Heart left ventricle (tissue), 13 donors: ENCODE measurements at regions not wholly inside any gene's neighbourhood (a gene's known extent, or its start where the extent isn't known, plus 50 kb on each side); places are given as distances from the start of the nearest gene placed in this dataset.

ENCODE experiments used
- CTCF ChIP-seq, 12 donors: fragments of 200-600 bp; sonication (generic) in 4 of 12; IDR thresholded peaks; one replicate each; pipeline versions ENCODE4 v1.5.0 to v1.8.0; 2018 to 2022; ENCODE audit warnings: antibody characterized with exemption in 12 of 12, mild to moderate bottlenecking in 5 of 12
- POLR2A ChIP-seq, 2 donors: fragments of 450-650 bp; IDR thresholded peaks; one replicate each; pipeline ENCODE4 v1.6.1; 2017; ENCODE audit warnings: antibody characterized with exemption in 2 of 2, mild to moderate bottlenecking in 2 of 2, moderate library complexity in 2 of 2
- donor health status: ischemic (EF 13 %, LVEDD 7.1; RV severe dilation, severe dysfunction).
- donor health status: DM: no; HTN: yes; CAD: no.
- donor health status: DM: no; HTN: no; CAD: no.
- donor health status: ischemic (EF 25% LVEDD 6.9; RV normal size, moderate dysfunction).
- donor health status: ischemic (EF 25% LVEDD 5.7; RV mildly dilated, moderate dysfunction).
- donor health status: ischemic (EF 35%, LVEDD 5.7; RV mildly dilated, moderate dysfunction).
- donor health status: nonischemic (EF 11% LVEDD 7.7; RV severe dilation, severe dysfunction).
- donor health status: DM: yes; HTN: yes; CAD: no.
- donor health status: PGD.
- donor health status: ischemic (EF 29% LVEDD 5.4; RV normal size, mild dysfunction).
- donor health status: nonischemic (EF 23%, LVEDD 6.1; RV moderate dilation, normal function).

GRCh38 chr13:39259371-39260140 lies 221.3 kb downstream of the NHLRC3 start:
- TF ChIP-seq CTCF (IDR thresholded peaks at IDR 0.05) (no peak), POLR2A (IDR thresholded peaks at IDR 0.05) (no peak)
